ENCODE measurements at regions not wholly inside any gene's neighbourhood (a gene's known extent, or its start where the extent isn't known, plus 50 kb on each side); places are given as distances from the start of the nearest gene placed in this dataset.

GRCh38 chr20:30007496-30007895 lies 1250.0 kb upstream of the DEFB115 start:
- peak; percentile 0 for DNase-seq (ENCODE audit: low read depth)
